ENCODE measurements at regions not wholly inside any gene's neighbourhood (a gene's known extent, or its start where the extent isn't known, plus 50 kb on each side); places are given as distances from the start of the nearest gene placed in this dataset.

GRCh38 chr9:80937645-80938044 lies 751.7 kb downstream of the TLE1 start:
- TF ChIP-seq POLR2A (IDR thresholded peaks at IDR 0.05): no peak
- TF ChIP-seq CTCF (IDR thresholded peaks at IDR 0.05): no peak
- no peak for TF ChIP-seq POLR2AphosphoS5 (IDR thresholded peaks at IDR 0.05; ENCODE audit: insufficient read depth in 1 of 2, low read depth in 1 of 2)

Data from vagina (tissue), 2 donors.